LoVo (cell line): ENCODE measurements at regions not wholly inside any gene's neighbourhood (a gene's known extent, or its start where the extent isn't known, plus 50 kb on each side); places are given as distances from the start of the nearest gene placed in this dataset.

Experiments used
- DNase-seq: peaks from one replicate; pipeline ENCODE4 v3.0.0-alpha.2; 2016; ENCODE audit warnings: low spot score

DNA sequence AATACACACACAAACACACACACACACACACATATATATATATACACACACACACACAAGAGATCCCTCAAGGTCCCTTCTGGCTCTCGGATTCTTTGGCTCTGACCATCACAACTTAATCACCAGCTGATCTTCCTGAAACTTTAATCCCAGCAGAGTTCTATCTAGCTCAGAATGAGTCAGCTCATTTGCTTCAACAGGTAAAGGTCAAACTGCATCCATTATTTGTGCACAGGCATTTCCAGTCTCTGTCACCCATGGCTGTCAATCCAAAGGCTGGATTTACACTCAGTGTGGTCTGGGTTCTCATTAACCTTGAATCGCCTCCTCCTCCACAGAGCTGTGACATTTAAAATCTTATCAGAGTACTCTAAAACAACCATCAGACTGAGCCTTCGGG lies 113.3 kb upstream of the TMPO start:
- peak; percentile 71 for DNase-seq

DNA sequence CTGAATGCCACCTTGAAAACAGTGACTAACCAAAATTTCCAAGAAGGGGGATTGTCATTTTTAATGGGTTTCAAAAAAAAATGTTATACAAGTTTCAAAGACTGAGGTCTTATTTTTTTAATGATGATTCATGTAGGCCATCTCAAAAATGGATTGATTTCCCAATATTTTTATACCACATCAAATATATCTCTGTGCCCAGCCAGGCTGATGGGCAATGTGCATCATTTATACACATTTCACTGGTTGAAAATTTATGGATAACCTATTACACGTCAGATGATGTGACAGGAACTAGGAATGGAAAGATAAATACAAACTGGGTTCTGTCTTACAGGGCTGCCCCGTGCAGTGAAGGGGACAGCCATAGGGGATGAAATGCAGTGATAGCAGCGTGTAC lies 112.7 kb upstream of the TMPO start:
- no peak for DNase-seq

DNA sequence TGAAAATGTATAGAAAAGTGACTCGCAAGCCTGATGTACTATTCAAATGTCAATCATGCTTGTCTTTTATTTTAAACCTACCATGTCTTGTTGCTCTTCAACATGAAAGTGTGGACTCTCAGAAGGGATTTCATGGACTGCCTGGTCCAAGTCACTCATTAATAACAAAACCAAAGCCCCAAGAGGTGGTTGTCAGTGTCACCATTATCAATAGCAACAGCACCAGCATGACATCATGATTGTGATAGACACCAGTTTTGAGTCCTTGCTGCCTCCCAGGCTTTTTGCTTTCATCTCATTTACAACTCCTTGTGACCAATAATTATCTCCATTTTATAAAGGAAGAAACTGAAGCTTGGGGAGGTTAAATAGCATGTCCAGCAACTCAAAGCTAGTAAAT lies 112.0 kb upstream of the TMPO start:
- DNase-seq: no peak

DNA sequence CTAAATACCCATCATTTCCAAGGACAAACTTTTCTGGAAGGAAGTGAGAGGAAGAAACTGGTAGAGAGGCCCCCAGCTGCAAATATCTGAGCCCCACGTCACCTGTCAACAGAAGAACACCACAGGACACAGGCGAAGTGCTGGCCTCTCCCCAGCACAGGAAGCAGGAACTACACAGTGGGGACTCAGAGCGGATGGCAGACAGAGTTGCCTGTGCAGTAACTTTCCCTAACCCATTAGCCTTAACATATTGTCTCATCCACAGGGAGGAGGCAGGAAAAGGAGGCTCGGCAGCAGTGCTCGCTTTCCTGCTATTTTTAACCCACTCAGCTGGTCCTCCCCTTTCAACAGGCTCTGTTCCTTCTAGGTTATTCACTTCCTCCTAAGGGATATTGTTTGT lies 111.5 kb upstream of the TMPO start:
- no peak for DNase-seq

DNA sequence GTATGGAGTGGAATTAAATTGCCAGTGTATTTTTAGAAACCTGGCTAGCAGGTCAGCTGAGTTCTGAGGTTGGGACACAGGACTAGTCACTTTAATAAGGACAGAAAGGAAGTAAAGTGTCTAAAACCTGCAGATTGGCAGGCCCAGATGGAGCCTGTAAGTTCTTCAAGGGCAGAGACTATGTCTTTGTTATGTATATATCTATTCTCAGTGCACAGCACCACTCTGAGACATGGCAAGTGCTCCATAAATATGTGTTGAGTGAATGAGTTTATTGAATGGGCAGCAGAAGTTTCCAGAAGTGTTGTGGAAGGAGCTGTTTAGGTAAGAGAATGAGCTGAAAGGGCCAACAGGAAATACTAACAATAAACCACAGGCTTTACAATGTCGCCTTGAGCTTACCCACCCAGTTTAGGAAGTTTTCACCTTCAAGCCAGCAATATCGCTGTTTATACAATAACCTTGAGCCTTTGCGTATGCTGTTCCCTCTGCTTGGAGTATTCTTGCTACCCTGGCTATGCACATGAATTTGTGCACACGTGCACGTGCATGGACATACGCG lies 109.5 kb upstream of the TMPO start:
- DNase-seq: no peak

DNA sequence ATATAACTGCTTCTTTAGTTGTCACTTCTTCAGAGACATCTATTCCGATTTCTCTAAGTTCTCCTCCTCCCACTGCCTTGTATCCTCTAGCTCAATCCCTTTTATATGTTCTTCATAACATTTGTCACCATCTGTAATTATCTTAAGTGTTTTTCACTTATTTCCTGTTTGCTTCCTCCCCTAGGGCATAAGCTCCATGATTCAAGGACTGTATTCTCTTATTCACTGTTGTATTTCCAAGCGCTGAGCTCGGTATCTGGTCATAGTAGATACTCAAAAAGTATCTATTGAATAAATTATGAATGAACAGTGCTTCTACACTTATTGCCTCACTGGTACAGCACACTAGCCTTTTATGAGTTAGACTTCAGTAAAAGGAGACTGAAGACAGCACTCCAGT lies 109.0 kb upstream of the TMPO start:
- no peak for DNase-seq

DNA sequence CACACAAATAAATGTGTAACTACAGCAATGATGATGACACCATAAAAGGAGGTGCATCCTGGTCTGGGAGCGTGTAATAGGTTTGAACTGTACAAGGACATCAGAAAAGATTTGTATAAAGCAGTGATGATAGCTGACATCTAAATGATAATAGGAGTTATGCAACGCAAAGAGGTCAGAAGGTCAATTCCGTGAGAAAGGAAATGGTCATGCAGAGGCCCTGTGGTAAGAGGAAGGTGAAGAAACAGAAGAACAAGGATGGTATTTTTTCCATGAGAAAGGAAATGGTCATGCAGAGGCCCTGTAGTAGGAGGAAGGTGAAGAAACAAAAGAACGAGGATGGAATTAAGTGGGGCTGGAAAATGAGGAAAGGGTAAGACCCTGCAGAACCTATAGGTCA lies 106.7 kb upstream of the TMPO start:
- DNase-seq: no peak

DNA sequence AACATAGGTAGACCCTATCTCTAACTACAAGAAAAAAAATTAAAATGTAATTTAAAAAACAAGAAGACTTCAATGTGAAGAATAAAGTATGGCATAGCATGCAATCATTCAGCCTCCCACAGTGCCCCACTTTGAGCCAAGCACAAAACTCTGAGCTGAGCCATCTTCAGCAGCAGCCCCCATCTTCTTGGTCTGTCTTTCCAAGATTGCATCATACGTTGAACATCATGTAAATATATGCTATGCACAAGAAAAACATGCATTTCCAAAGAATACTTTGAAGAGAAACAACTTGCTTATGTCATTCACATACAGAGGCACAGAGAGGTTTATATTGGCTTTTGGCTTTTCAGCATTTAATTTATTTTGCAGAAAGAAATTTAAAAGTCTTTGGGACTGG lies 105.8 kb upstream of the TMPO start:
- DNase-seq: no peak

DNA sequence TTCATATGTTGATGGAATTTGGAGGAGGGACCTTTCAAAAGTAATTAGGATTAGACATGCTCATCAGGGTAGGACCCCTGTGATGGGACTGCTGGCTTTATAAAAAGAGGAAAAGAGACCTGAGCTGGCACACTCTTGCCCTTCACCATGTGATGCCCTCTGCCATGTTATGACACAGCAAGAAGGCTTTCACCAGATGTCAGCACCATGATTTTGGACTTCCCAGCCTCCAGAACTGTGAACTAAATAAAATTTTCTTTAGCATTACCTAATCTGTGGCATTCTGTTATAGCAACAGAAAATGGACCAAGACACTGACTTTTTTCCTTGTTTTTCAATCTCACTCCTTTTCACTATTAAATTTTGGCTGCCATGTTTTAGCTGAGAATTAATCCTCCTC lies 105.0 kb upstream of the TMPO start:
- DNase-seq: no peak

DNA sequence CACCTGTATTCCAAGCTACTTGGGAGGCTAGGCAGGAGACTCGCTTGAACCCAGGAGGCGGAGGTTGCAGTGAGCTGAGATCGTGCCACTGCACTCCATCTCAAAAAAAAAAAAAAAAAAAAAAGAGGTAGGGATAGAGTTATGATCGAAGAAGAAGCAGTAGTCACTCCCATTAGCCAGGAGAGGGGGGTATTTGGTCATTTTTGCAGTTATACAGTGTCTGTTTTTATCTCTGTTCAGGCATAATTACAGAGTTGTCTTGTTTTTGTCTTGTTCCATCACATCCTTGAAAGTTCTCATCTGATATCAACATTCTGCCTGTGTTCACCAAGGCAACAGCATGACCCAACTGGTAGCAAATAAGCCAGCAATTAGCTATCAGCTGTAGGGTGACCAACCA lies 98.5 kb upstream of the TMPO start:
- no peak for DNase-seq

DNA sequence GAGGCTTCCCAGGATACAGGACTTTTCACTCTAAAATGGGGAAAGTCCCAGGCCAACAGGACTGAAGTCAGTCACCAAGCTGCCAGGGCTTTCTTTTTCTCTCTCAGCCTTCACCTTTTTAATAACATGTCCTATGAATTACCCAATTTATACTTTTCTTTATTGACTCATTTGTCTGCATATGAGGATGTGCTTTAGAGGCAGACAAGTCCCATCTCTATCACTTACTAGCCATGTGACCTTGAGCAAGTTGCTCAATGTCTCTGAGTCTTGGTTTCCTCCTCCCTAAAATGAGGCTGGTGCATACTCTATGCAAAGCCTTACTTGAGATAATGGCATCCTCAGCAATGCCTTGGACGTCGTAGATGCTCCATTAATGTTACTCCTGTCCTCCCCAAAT lies 98.1 kb upstream of the TMPO start:
- DNase-seq: no peak

DNA sequence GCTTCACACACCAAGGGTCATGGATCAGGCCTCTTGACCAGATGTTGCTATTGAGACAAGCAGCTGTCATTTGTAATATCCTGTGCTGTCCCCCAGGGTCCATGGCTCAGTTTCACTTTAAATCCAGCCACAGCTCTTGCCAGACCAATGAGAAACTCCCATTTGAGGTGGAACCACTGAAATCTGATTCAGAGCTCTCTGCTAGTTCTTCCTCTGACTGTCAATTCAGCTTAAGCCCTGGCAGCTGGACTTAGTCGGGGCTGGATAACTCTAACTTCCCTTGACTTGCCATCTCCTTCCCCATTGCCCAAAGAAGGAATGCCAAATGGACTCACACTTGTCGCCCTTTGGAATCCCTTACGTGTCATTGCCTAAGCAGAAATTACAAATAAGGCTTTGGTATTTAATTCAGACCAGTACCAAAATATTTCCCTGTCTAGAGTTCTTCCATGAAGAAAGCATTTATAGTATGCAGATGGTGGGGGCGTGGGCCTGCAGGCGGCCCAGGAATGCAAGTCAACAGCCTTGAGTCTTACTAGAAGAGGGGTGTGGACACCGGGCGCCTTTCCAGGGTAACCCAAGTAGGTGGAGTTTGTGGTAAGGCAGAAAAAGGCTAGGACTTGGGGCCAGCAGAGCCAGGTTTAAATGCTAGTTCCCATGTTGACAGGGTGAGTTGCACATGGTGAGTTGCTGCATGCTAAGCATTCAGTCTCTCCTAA lies 96.9 kb upstream of the TMPO start:
- peak; percentile 97 for DNase-seq

DNA sequence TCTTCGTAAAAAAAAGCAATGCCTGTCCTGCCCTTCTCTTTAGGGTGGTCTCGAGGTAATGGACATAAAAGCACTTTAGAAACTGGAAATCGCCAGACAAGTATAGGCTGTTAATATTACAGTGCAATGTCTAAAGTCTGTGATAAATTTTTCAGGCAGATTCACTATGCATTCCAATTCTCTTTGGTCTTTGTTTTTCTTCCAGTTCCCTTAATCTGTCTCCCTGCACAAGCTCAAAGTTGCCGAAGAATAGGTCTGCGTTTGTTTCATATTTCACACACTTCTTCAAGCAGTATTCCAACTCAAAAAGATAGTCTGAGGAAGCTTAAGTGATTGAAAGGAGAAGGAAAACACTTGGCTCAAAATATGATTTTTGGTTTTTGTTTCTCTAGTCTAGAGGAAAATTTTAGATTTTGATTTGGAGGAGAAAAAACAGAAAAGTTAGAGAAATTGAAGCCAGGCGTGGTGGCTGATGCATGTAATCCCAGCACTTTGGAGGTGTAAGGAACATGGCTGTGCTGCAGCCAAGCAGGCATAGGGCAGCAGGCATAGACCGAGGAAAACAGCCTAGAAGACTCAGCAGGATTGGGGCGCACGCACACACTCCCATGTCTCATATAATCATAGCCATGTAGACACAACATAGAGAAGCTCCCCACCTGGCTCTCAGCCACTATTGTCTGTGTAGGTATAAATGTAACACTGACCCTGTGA lies 96.2 kb upstream of the TMPO start:
- no peak for DNase-seq

DNA sequence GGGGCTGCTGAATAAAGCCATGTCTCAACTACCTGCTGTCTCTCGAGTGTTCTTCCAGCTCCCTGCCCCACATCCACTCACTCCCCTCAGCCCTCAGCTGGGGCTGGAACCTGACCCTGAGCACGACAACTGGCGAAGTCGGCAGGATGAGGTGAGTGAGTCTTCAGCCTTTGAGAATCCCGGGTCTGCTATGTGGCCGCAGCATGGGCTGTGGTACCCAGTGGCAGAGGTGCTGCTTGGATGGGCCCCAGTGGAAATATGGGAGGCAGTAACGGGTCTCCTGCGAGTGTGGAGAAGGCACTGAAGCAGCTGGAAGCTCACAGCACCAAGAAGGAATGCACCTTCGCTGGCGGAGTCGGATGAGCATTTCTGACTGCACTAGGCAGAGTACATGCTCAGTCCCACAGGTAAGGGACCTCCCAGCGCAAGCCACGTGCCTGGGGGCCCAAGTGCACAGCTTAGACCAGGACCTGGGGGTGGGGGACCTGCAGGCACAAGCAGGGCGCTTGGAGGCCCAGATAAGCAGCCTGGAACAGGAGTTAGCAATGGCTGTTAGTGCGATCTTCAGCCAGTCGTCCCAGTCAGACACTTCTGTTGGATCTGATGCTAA lies 95.5 kb upstream of the TMPO start:
- no peak for DNase-seq

DNA sequence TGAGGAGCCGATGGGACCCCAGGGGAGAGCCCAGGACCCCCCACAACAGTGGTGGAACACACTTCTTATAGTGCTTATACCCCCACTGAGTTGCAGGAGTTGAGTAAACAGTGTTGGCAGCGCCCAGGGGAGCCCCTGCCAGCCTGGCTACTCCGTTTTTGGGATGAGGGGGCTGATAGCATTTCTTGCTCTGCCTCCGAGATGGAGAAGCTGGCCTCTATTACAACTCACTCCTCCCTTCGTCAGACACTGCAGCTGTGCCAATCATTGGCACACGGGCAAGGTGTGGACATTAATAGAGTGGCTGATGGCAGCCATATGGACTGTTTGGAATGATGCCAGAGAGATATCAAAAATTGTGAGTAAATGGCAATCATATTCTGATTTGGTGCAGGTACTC lies 94.9 kb upstream of the TMPO start:
- no peak for DNase-seq

DNA sequence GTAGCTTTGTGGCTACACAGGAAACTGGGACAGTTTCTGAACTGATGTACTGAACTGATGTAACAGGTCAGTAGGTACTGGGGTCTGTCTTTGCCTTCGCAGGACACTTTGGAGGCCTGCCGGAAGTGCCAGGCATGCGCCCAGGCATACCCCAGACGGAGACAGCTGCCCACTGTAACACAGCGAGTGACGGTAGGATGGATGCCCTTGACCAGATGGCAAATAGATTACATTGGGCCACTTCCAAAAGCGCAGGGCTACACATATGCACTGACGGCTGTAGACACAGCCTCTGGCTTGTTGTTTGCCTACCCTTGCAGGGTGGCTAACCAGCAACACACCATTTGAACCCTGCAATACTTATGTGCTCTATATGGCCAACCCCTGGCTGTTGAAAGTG lies 94.1 kb upstream of the TMPO start:
- DNase-seq: no peak

DNA sequence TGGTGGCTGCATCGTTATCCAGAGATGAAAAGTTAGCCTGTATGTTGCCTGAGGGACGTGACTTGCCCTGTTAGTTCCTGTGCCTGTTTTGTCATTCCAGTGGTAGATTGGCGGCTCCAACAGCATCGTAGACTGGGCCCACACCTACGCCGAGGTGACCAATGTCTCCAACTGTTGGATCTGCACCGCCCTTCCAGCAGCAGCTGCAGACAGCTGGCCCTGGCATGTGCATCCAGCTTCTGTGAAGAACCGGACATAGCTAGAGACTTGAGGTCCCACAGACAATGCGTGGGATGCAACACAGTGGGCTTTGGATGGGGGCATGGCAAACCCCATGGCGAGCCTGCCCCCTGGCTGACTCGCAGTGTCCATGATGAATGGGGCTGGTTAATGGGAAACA lies 93.0 kb upstream of the TMPO start:
- DNase-seq: no peak

DNA sequence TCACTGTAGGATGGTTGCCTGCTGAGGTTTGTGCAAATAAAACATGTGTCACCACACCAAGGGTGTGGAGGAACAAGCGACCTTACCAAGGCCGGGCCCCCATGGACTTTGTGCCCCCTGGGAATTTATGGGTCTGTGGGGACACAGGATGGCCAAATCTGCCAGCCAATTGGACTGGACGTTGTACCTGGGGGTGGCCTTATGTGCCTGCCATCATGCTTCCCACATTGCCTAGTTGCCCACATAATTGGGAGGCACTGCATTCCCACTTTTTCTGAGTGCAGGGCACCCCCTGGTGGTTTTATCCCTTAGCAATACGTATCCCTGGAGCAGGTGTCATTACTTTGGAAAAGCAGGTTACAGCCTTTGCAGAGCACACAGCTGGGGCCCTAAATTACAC lies 92.6 kb upstream of the TMPO start:
- no peak for DNase-seq

DNA sequence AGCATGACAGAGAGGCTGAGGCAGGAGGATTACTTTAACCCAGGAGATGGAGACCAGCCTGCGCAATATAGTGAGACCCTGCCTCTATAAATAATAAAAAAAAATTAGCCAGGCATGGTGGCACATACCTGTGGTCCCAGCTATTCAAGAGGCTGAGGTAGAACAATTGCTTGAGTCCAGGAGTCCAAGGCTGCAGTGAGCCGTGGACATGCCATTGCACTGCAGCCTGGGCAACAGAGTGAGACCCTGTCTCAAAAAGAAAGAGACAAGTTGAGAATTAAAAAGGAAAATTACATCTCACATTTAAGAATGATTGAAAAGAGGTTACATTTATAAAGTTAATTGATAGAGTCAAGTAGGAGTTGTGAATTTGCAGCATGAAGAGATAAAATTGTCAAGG lies 91.4 kb upstream of the TMPO start:
- no peak for DNase-seq

DNA sequence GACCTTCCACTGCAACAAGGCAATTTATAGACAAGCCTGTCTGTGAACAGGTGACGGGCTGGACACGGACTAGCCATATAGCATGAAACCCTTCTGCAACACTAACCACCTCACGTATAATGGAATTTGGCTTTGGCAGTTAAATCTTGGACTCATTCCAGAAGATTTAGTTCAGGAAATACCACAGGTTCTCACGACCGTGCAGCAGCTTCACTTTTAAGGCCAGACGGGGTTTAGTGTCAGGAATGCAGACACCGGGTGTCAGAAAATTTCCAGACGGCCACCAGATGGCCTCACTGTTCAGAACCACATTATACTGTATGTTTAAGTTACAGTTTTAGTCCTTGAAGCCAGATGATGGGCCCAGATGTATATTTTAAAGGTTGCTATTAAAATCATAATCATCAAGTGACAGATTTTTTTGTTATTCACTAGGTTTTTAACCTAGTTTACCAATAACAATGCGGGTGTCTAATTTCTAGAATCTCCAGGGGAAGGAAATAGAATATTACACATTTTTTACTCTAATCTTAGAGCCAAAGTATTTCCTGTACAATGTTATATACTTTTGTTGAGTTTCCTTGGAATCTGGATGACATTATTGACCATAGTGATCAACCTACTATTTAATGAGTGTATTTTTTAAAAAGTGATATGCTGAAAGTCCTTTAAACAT lies 90.5 kb upstream of the TMPO start:
- peak; percentile 81 for DNase-seq

DNA sequence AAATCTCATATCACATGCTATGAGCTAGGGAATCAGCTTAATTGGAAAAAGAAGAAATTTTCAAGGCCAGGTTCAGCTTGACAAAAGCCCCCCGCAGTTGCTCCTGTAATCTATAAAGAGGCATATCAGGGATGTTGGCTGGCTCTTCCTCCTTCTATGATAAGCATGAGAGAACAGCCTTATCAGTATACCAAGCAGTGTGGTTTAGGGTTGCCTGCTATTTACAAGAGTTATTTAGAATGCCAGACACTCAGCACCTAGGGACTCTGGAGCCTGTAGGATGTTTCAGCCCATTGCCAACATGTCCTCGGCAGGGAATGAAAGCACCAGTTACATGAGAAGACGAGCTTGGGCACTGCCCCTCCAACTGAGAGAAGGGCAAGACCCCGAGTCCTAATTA lies 89.5 kb upstream of the TMPO start:
- DNase-seq: no peak

DNA sequence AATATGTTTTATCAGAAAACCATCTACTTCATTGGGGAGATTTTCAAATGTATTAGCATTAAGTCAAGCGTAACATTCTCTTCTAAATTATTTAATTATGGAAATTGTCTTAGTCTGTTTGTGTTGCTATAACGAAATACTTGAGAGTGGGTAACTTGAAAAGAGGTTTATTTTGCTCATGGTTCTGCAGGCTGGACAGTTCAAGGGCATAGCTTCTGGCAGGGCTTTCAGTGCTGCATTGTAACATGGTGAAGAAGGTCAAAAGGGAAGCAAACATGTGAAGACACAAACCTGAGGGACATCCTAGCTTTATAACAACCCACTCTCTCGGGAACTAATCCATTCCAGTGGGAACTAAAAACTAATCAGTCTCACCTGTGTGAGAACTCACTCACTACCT lies 84.3 kb upstream of the TMPO start:
- no peak for DNase-seq

DNA sequence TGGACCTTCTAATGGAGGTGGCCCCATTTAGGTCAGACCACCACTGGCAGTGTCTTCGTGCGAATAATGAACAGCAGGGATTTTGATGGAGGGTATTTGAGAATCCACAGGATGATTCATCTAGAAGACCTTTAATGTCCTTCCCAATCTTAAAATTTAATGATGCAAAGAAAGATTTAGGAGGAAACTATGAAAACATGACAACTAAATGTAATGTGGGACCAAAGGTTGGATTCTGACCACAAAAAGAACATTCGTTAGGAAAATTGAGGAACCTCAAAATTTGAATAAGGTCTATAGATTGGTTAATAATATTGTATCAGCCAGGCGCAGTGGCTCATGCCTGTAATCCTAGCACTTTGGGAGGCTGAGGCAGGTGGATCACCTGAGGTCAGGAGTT lies 78.2 kb upstream of the TMPO start:
- no peak for DNase-seq
